GM12878 (cell line): ENCODE measurements at regions not wholly inside any gene's neighbourhood (a gene's known extent, or its start where the extent isn't known, plus 50 kb on each side); places are given as distances from the start of the nearest gene placed in this dataset.

Experiments
- ATAC-seq: fragments of 200-7000 bp; cut with Tn5 transposase; 3 replicates; pipeline ENCODE4 v1.9.1; 2020; ENCODE audit warnings: mild to moderate bottlenecking, moderate library complexity
- BruUV-seq: library from RNA; stranded (reverse); fragments of 400-500 nt; replicated peaks from 2 replicates; lab custom pipeline; 2021; lab: Mats Ljungman, UMichigan
- CTCF ChIA-PET: fragments of 300-600 bp; sonication (Branson Sonifier 250); formaldehyde crosslinking; extraction: SDS; loops from one replicate; lab custom pipeline; 2021; ENCODE audit warnings: inconsistent platforms; lab: Yijun Ruan, JAX
- POLR2A ChIA-PET: fragments of 350-600 bp; formaldehyde crosslinking; extraction: SDS; loops from one replicate; lab custom pipeline; 2021; ENCODE audit warnings: inconsistent platforms; lab: Charles Lee
- RAD21 ChIA-PET: fragments of 300-600 bp; sonication (Branson Sonifier 250); formaldehyde crosslinking; loops from one replicate; lab custom pipeline; 2023; ENCODE audit warnings: antibody characterized with exemption; ENCODE audit not compliant: unreplicated experiment; lab: Charles Lee
- SMC1A ChIA-PET: fragments of 300-600 bp; sonication (Branson Sonifier 250); formaldehyde crosslinking; loops from one replicate; lab custom pipeline; 2023; ENCODE audit not compliant: unreplicated experiment, uncharacterized antibody; lab: Charles Lee
- DNase-seq: peaks from one replicate; pipeline ENCODE4 v3.0.0-alpha.2; 2011; ENCODE audit warnings: low read depth, low spot score
- FAIRE-seq: peaks from 3 replicates; lab custom pipeline; 2011; peaks lifted over from hg19 to GRCh38; lab: Jason Lieb, UNC
- H2AFZ ChIP-seq: 2 replicates; pipeline ENCODE4 v1.6.0; 2011; ENCODE audit warnings: low read depth, low read length, control low read depth; ENCODE audit not compliant: control insufficient read depth
- H3K27ac ChIP-seq: 2 replicates; pipeline ENCODE4 v1.5.1; 2011; ENCODE audit warnings: control low read depth; ENCODE audit not compliant: control insufficient read depth, insufficient read depth
- H3K27me3 ChIP-seq, 2 experiments: replicated peaks in 1 of 2; 2 replicates each; pipeline versions ENCODE4 v1.6.0 to v1.6.1; 2011; ENCODE audit warnings: low read length in 1 of 2; ENCODE audit not compliant: control insufficient read depth in 2 of 2, insufficient read depth in 2 of 2
- H3K36me3 ChIP-seq, 2 experiments: 2 replicates each; pipeline ENCODE4 v1.5.1; 2011; ENCODE audit warnings: low read length in 1 of 2; ENCODE audit not compliant: control insufficient read depth in 2 of 2, insufficient read depth in 2 of 2
- H3K4me1 ChIP-seq: 2 replicates; pipeline ENCODE4 v1.6.1; 2011; ENCODE audit warnings: mild to moderate bottlenecking, low read length, moderate library complexity, mixed read lengths; ENCODE audit not compliant: control insufficient read depth, insufficient read depth
- H3K4me2 ChIP-seq: 2 replicates; pipeline ENCODE4 v1.6.0; 2011; ENCODE audit warnings: control low read depth; ENCODE audit not compliant: control insufficient read depth, insufficient read depth
- H3K4me3 ChIP-seq: fragments of 200-600 bp; sonication (generic); 2 replicates; pipeline ENCODE4 v1.5.1; 2016
- H3K79me2 ChIP-seq: 2 replicates; pipeline ENCODE4 v1.6.0; 2011; ENCODE audit warnings: low read length; ENCODE audit not compliant: control insufficient read depth, insufficient read depth
- H3K9ac ChIP-seq: 2 replicates; pipeline ENCODE4 v1.8.0; 2011; ENCODE audit warnings: low read length, control low read depth, mixed read lengths; ENCODE audit not compliant: control insufficient read depth, insufficient read depth
- H3K9me3 ChIP-seq: replicated peaks from 3 replicates; pipeline ENCODE4 v1.5.1; 2011; ENCODE audit warnings: mild to moderate bottlenecking, low read length; ENCODE audit not compliant: control insufficient read depth, insufficient read depth
- H4K20me1 ChIP-seq: 2 replicates; pipeline ENCODE4 v1.6.0; 2011; ENCODE audit not compliant: control insufficient read depth, insufficient read depth
- CBX5 ChIP-seq: sonication (generic); IDR thresholded peaks from 2 replicates; pipeline ENCODE4 v1.6.1; 2016; ENCODE audit warnings: low read depth, moderate library complexity, mild to moderate bottlenecking, inconsistent platforms
- CHD4 ChIP-seq: fragments of 200-600 bp; sonication (generic); IDR thresholded peaks from 2 replicates; pipeline ENCODE4 v1.6.1; 2016; ENCODE audit warnings: mild to moderate bottlenecking
- E2F4 ChIP-seq: IDR thresholded peaks from 2 replicates; pipeline ENCODE4 v1.6.1; 2012; ENCODE audit warnings: low read depth, low read length, improper control_type of control experiment
- FOS ChIP-seq: IDR thresholded peaks from 3 replicates; pipeline ENCODE4 v1.6.1; 2011; ENCODE audit warnings: borderline replicate concordance; ENCODE audit not compliant: insufficient read length; ENCODE audit errors: extremely low read depth
- GATAD2B ChIP-seq: fragments of 450-650 bp; conservative IDR thresholded peaks from 2 replicates; pipeline ENCODE4 v1.6.1; 2017; ENCODE audit warnings: low read depth, mild to moderate bottlenecking, moderate library complexity
- HCFC1 ChIP-seq: fragments of 150-350 bp; IDR thresholded peaks from 2 replicates; pipeline ENCODE4 v1.6.1; 2014; ENCODE audit warnings: low read length
- JUND ChIP-seq: IDR thresholded peaks from 2 replicates; pipeline ENCODE4 v1.6.1; 2012; ENCODE audit warnings: low read depth, mild to moderate bottlenecking, low read length, improper control_type of control experiment, moderate library complexity
- NFYA ChIP-seq: IDR thresholded peaks from 2 replicates; pipeline ENCODE4 v1.6.1; 2011; ENCODE audit warnings: low read depth, mild to moderate bottlenecking, low read length, improper control_type of control experiment, borderline replicate concordance
- NR2F1 ChIP-seq: fragments of 450-650 bp; conservative IDR thresholded peaks from 2 replicates; pipeline ENCODE4 v1.6.1; 2017; ENCODE audit warnings: mild to moderate bottlenecking
- ZNF274 ChIP-seq: IDR thresholded peaks from one replicate; pipeline ENCODE4 v1.8.0; 2011; ENCODE audit not compliant: insufficient read length, insufficient read depth
- WGBS: methylation state at CpG from one replicate; pipeline ENCODE4 v1.1.6; 2016; ENCODE audit warnings: low lambda C conversion rate; ENCODE audit not compliant: insufficient replicate concordance, insufficient coverage; ENCODE audit errors: missing lambda C conversion rate; 5-methylcytosine and 5-hydroxymethylcytosine counted together
- in situ Hi-C: fragments of 300-500 bp; cut with MboI; formaldehyde crosslinking; loops from 9 replicates; pipeline ENCODE4 v1.14.3; 2018; ENCODE audit warnings: mixed read lengths
- intact Hi-C: fragments of 100-400 bp; cut with micrococcal nuclease; formaldehyde crosslinking; loops from one replicate; pipeline ENCODE4 v1.14.2; 2022; ENCODE audit not compliant: unreplicated experiment
- TF ChIP-seq, protein P1 (sequence below): fragments of 450-650 bp; IDR thresholded peaks from 2 replicates; pipeline ENCODE4 v1.6.1; 2017; ENCODE audit warnings: mild to moderate bottlenecking, moderate library complexity
- TF ChIP-seq, protein P2 (sequence below): fragments of 450-650 bp; formaldehyde crosslinking; IDR thresholded peaks from 2 replicates; pipeline ENCODE4 v1.4.0; 2022; ENCODE audit warnings: mild to moderate bottlenecking, moderate library complexity
- TF ChIP-seq, protein P3 (sequence below): fragments of 450-650 bp; formaldehyde crosslinking; IDR thresholded peaks from 2 replicates; pipeline ENCODE4 v1.5.0; 2022; ENCODE audit warnings: mild to moderate bottlenecking, missing genetic modification characterization

DNA sequence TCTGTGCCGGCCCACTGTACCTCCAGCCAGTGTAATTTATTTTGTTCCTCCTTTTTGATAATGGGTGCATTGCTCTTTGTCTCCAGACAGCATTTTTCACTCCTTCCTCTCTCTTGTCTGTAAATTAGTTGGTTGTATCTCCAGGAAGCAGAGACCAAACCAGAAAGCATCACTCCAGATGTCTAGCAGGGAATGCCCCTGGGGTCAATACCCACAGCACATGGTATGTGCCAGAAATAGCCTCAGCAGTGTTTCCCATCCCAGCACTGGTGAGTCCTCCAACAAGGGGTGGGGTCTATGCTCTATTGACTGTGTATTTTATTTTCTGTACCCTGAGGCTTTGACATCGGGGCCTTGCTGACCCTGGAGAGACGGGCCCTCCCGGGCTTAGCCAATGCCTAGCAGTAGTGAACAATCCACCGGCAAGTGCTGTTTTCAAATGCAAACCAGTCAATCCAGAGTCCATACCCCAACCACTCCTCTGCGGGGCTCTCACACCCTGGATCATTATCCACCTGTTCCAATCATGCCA is 50.2 kb upstream of the FZD10 start:
- BruUV-seq = no TSS peak
- TF ChIP-seq HCFC1 (no peak), CHD4 (no peak), JUND (no peak), ZNF274 (no peak), E2F4 (no peak), CBX5 (no peak), GATAD2B (no peak), NFYA (no peak), NR2F1 (no peak), FOS (no peak)
- TF ChIP-seq, protein P1, sequence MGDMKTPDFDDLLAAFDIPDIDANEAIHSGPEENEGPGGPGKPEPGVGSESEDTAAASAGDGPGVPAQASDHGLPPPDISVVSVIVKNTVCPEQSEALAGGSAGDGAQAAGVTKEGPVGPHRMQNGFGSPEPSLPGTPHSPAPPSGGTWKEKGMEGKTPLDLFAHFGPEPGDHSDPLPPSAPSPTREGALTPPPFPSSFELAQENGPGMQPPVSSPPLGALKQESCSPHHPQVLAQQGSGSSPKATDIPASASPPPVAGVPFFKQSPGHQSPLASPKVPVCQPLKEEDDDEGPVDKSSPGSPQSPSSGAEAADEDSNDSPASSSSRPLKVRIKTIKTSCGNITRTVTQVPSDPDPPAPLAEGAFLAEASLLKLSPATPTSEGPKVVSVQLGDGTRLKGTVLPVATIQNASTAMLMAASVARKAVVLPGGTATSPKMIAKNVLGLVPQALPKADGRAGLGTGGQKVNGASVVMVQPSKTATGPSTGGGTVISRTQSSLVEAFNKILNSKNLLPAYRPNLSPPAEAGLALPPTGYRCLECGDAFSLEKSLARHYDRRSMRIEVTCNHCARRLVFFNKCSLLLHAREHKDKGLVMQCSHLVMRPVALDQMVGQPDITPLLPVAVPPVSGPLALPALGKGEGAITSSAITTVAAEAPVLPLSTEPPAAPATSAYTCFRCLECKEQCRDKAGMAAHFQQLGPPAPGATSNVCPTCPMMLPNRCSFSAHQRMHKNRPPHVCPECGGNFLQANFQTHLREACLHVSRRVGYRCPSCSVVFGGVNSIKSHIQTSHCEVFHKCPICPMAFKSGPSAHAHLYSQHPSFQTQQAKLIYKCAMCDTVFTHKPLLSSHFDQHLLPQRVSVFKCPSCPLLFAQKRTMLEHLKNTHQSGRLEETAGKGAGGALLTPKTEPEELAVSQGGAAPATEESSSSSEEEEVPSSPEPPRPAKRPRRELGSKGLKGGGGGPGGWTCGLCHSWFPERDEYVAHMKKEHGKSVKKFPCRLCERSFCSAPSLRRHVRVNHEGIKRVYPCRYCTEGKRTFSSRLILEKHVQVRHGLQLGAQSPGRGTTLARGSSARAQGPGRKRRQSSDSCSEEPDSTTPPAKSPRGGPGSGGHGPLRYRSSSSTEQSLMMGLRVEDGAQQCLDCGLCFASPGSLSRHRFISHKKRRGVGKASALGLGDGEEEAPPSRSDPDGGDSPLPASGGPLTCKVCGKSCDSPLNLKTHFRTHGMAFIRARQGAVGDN = no peak
- TF ChIP-seq, protein P2, sequence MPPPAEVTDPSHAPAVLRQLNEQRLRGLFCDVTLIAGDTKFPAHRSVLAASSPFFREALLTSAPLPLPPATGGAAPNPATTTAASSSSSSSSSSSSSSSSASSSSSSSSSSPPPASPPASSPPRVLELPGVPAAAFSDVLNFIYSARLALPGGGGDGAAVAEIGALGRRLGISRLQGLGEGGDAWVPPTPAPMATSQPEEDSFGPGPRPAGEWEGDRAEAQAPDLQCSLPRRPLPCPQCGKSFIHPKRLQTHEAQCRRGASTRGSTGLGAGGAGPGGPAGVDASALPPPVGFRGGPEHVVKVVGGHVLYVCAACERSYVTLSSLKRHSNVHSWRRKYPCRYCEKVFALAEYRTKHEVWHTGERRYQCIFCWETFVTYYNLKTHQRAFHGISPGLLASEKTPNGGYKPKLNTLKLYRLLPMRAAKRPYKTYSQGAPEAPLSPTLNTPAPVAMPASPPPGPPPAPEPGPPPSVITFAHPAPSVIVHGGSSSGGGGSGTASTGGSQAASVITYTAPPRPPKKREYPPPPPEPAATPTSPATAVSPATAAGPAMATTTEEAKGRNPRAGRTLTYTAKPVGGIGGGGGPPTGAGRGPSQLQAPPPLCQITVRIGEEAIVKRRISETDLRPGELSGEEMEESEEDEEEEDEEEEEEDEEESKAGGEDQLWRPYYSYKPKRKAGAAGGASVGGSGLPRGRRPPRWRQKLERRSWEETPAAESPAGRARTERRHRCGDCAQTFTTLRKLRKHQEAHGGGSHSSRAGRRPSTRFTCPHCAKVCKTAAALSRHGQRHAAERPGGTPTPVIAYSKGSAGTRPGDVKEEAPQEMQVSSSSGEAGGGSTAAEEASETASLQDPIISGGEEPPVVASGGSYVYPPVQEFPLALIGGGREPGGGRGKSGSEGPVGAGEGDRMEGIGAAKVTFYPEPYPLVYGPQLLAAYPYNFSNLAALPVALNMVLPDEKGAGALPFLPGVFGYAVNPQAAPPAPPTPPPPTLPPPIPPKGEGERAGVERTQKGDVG (CRISPR knock-in tag) = no peak
- TF ChIP-seq, protein P3, sequence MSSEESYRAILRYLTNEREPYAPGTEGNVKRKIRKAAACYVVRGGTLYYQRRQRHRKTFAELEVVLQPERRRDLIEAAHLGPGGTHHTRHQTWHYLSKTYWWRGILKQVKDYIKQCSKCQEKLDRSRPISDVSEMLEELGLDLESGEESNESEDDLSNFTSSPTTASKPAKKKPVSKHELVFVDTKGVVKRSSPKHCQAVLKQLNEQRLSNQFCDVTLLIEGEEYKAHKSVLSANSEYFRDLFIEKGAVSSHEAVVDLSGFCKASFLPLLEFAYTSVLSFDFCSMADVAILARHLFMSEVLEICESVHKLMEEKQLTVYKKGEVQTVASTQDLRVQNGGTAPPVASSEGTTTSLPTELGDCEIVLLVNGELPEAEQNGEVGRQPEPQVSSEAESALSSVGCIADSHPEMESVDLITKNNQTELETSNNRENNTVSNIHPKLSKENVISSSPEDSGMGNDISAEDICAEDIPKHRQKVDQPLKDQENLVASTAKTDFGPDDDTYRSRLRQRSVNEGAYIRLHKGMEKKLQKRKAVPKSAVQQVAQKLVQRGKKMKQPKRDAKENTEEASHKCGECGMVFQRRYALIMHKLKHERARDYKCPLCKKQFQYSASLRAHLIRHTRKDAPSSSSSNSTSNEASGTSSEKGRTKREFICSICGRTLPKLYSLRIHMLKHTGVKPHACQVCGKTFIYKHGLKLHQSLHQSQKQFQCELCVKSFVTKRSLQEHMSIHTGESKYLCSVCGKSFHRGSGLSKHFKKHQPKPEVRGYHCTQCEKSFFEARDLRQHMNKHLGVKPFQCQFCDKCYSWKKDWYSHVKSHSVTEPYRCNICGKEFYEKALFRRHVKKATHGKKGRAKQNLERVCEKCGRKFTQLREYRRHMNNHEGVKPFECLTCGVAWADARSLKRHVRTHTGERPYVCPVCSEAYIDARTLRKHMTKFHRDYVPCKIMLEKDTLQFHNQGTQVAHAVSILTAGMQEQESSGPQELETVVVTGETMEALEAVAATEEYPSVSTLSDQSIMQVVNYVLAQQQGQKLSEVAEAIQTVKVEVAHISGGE (CRISPR knock-in tag) = no peak

More for the DNA sequence above, 50.2 kb upstream of the FZD10 start:
- 23% methylated on average over 6 of the region's 6 CpGs for WGBS
- H2AFZ ChIP-seq = no peak overlapping the region
- no peak overlapping the region for H3K4me2 ChIP-seq
- ChIA-PET CTCF (no interaction called here), RAD21 (no interaction called here), POLR2A (no interaction called here), SMC1A (no interaction called here)
- H3K4me3 ChIP-seq = no peak overlapping the region
- intact Hi-C loops = no loop called here
- no peak overlapping the region for H3K9ac ChIP-seq
- no peaks in the 10 kb centered on the region for H3K36me3 ChIP-seq
- no peak for DNase-seq
- ATAC-seq = no peak
- FAIRE-seq = no peak
- no peaks in the 10 kb centered on the region for H4K20me1 ChIP-seq
- no peaks in the 10 kb centered on the region; the same call in 2 of the 3 replicates for H3K9me3 ChIP-seq
- H3K79me2 ChIP-seq = no peaks in the 10 kb centered on the region
- H3K4me1 ChIP-seq = no peaks in the 10 kb centered on the region
- no peaks in the 10 kb centered on the region for H3K27me3 ChIP-seq
- in situ Hi-C loops = no loop called here
- no peak overlapping the region for H3K27ac ChIP-seq
